ENCODE measurements at regions not wholly inside any gene's neighbourhood (a gene's known extent, or its start where the extent isn't known, plus 50 kb on each side); places are given as distances from the start of the nearest gene placed in this dataset.

DNA sequence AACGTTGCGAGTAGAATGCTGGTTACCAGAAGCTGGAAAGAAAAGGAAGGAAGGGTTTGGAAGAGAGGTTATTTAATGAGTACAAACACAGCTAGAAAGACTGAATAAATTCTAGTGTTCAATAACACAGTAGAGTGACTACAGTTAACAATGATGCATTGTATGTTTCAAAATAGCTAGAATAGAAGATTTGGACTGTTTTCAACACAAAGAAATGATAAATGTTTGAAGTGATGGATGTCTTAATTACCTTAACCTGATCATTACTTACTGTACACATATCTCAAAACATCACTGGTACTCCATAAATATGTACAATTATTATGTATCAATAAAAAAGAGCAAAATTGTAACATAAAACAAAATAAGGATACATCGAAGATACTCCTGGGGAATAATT is 1221.8 kb upstream of the SEL1L start (continued):
- TF ChIP-seq, protein P1, sequence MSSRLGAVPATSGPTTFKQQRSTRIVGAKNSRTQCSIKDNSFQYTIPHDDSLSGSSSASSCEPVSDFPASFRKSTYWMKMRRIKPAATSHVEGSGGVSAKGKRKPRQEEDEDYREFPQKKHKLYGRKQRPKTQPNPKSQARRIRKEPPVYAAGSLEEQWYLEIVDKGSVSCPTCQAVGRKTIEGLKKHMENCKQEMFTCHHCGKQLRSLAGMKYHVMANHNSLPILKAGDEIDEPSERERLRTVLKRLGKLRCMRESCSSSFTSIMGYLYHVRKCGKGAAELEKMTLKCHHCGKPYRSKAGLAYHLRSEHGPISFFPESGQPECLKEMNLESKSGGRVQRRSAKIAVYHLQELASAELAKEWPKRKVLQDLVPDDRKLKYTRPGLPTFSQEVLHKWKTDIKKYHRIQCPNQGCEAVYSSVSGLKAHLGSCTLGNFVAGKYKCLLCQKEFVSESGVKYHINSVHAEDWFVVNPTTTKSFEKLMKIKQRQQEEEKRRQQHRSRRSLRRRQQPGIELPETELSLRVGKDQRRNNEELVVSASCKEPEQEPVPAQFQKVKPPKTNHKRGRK (CRISPR knock-in tag; IDR thresholded peaks at IDR 0.05; ENCODE audit: borderline replicate concordance), result no peak

DNA sequence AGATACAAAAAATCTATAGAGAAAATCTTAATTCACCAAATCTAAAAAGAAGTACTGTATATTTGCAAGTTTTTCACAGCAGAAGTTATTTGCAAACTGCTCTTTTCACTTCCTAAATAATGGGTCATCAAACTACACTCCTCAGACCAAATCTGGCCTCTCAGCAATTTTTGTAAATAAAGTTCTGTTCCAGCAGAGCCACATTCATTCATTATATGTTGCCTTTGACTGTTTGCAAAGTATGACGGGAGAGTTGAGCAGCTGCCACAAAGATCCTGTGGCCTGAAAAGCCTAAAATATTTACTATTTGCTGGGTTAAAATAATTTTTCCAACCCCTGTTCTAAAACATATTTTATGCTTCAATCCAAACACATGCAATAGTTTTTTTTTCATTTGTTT is 1222.3 kb upstream of the SEL1L start:
- CTCF ChIA-PET, result no interaction called here
- ATAC-seq, result no peak
- H3K9me3 Mint-ChIP-seq, result peaks cover 10% of the 10 kb centered on the region
- H3K4me1 Mint-ChIP-seq, result peaks cover 22% of the 10 kb centered on the region
- POLR2A ChIA-PET, result no interaction called here
- no peak for TF ChIP-seq FOXJ3 (CRISPR knock-in tag; IDR thresholded peaks at IDR 0.05; ENCODE audit: borderline replicate concordance)
- TF ChIP-seq CBFB (CRISPR knock-in tag; IDR thresholded peaks at IDR 0.05; ENCODE audit: low read depth), result no peak
- no peak for TF ChIP-seq CREB1 (CRISPR knock-in tag; IDR thresholded peaks at IDR 0.05)
- no peak for TF ChIP-seq PRRX2 (CRISPR knock-in tag; IDR thresholded peaks at IDR 0.05)
- no peak overlapping the region for H3K4me3 Mint-ChIP-seq
- no peaks in the 10 kb centered on the region for H3K27me3 Mint-ChIP-seq (ENCODE audit: low read depth)
- no peak for DNase-seq (ENCODE audit: low spot score)
- H3K27ac Mint-ChIP-seq, result no peak overlapping the region
- H3K36me3 Mint-ChIP-seq, result no peaks in the 10 kb centered on the region

DNA sequence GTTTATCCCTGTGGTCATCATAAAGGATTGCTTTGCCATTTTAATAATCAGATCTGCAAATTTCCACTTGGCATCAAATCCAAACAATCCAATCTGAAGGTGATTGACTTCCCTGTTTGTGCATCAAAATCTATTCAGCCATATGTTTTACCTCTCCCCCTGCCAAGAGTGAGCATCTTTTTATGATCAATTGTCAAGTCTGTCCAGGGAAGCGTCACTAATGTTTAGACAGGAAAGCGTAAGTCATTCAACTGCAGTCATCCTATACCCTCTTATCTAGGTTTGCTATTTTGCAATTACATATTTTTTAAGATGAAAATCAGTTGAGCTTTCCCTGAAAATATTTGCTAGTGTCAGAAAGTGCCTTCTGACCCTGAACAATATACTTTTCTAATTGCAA is 1224.1 kb upstream of the SEL1L start:
- H3K4me3 Mint-ChIP-seq, result no peak overlapping the region
- H3K27me3 Mint-ChIP-seq (ENCODE audit: low read depth), result no peaks in the 10 kb centered on the region
- H3K4me1 Mint-ChIP-seq, result peaks cover 22% of the 10 kb centered on the region
- no peak for ATAC-seq
- peaks cover 10% of the 10 kb centered on the region for H3K9me3 Mint-ChIP-seq
- CTCF ChIA-PET, result no interaction called here
- no peak for DNase-seq (ENCODE audit: low spot score)
- no peak overlapping the region for H3K27ac Mint-ChIP-seq
- no peaks in the 10 kb centered on the region for H3K36me3 Mint-ChIP-seq
- TF ChIP-seq, protein P2, sequence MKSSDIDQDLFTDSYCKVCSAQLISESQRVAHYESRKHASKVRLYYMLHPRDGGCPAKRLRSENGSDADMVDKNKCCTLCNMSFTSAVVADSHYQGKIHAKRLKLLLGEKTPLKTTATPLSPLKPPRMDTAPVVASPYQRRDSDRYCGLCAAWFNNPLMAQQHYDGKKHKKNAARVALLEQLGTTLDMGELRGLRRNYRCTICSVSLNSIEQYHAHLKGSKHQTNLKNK (CRISPR knock-in tag; IDR thresholded peaks at IDR 0.05), result no peak
- no peak for TF ChIP-seq TEAD1 (CRISPR knock-in tag; IDR thresholded peaks at IDR 0.05)
- TF ChIP-seq, protein P3, sequence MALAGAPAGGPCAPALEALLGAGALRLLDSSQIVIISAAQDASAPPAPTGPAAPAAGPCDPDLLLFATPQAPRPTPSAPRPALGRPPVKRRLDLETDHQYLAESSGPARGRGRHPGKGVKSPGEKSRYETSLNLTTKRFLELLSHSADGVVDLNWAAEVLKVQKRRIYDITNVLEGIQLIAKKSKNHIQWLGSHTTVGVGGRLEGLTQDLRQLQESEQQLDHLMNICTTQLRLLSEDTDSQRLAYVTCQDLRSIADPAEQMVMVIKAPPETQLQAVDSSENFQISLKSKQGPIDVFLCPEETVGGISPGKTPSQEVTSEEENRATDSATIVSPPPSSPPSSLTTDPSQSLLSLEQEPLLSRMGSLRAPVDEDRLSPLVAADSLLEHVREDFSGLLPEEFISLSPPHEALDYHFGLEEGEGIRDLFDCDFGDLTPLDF (CRISPR knock-in tag; IDR thresholded peaks at IDR 0.05), result no peak
- TF ChIP-seq ESRRA (CRISPR knock-in tag; IDR thresholded peaks at IDR 0.05; ENCODE audit: borderline replicate concordance), result no peak
- no peak for TF ChIP-seq NFYB (CRISPR knock-in tag; conservative IDR thresholded peaks at IDR 0.05; ENCODE audit: low read depth)
- TF ChIP-seq, protein P4, sequence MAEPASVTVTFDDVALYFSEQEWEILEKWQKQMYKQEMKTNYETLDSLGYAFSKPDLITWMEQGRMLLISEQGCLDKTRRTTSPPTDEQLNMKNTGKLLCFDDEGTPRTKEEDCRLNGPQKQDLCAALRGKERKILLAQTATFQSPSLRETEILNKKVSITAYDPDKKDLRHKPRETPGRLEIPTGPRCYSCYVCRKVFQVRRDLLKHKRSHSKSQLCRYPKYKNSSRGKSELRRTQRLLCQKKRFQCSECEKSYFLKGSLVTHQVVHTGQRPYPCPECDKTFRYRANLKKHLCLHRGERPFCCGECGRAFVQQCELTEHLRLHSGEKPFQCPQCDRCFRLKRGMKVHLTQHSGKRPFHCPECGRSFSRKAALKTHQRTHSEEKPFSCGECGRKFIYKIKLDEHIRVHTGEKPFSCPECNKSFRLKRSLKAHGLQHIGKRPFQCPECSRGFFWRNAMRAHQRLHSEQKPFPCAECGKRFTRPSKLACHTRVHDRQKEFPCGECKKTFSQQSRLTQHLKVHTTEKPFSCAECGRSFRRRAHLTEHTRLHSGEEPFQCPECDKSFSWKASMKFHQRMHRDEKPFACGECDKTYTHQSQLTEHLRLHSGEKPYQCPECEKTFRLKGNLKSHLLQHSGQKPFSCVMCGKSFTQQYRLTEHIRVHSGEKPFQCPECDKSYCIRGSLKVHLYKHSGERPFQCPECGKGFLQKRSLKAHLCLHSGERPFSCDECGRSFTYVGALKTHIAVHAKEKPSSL (CRISPR knock-in tag; conservative IDR thresholded peaks at IDR 0.05), result no peak
- TF ChIP-seq ZNF317 (CRISPR knock-in tag; IDR thresholded peaks at IDR 0.05; ENCODE audit: borderline replicate concordance, low read depth), result no peak
- TF ChIP-seq, protein P5, sequence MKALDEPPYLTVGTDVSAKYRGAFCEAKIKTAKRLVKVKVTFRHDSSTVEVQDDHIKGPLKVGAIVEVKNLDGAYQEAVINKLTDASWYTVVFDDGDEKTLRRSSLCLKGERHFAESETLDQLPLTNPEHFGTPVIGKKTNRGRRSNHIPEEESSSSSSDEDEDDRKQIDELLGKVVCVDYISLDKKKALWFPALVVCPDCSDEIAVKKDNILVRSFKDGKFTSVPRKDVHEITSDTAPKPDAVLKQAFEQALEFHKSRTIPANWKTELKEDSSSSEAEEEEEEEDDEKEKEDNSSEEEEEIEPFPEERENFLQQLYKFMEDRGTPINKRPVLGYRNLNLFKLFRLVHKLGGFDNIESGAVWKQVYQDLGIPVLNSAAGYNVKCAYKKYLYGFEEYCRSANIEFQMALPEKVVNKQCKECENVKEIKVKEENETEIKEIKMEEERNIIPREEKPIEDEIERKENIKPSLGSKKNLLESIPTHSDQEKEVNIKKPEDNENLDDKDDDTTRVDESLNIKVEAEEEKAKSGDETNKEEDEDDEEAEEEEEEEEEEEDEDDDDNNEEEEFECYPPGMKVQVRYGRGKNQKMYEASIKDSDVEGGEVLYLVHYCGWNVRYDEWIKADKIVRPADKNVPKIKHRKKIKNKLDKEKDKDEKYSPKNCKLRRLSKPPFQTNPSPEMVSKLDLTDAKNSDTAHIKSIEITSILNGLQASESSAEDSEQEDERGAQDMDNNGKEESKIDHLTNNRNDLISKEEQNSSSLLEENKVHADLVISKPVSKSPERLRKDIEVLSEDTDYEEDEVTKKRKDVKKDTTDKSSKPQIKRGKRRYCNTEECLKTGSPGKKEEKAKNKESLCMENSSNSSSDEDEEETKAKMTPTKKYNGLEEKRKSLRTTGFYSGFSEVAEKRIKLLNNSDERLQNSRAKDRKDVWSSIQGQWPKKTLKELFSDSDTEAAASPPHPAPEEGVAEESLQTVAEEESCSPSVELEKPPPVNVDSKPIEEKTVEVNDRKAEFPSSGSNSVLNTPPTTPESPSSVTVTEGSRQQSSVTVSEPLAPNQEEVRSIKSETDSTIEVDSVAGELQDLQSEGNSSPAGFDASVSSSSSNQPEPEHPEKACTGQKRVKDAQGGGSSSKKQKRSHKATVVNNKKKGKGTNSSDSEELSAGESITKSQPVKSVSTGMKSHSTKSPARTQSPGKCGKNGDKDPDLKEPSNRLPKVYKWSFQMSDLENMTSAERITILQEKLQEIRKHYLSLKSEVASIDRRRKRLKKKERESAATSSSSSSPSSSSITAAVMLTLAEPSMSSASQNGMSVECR (CRISPR knock-in tag; IDR thresholded peaks at IDR 0.05; ENCODE audit: borderline replicate concordance), result no peak
- no peak for TF ChIP-seq ZNF396 (CRISPR knock-in tag; IDR thresholded peaks at IDR 0.05; ENCODE audit: borderline replicate concordance)
- TF ChIP-seq, protein P6, sequence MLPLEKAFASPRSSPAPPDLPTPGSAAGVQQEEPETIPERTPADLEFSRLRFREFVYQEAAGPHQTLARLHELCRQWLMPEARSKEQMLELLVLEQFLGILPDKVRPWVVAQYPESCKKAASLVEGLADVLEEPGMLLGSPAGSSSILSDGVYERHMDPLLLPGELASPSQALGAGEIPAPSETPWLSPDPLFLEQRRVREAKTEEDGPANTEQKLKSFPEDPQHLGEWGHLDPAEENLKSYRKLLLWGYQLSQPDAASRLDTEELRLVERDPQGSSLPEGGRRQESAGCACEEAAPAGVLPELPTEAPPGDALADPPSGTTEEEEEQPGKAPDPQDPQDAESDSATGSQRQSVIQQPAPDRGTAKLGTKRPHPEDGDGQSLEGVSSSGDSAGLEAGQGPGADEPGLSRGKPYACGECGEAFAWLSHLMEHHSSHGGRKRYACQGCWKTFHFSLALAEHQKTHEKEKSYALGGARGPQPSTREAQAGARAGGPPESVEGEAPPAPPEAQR (CRISPR knock-in tag; IDR thresholded peaks at IDR 0.05), result no peak
- no peak for TF ChIP-seq MXD4 (CRISPR knock-in tag; IDR thresholded peaks at IDR 0.05; ENCODE audit: borderline replicate concordance)
- TF ChIP-seq TEAD4 (CRISPR knock-in tag; IDR thresholded peaks at IDR 0.05), result no peak
- TF ChIP-seq KAT7 (CRISPR knock-in tag; IDR thresholded peaks at IDR 0.05; ENCODE audit: borderline replicate concordance), result no peak
- POLR2A ChIA-PET, result no interaction called here

Data from WTC11 (cell line).